ENCODE measurements at regions not wholly inside any gene's neighbourhood (a gene's known extent, or its start where the extent isn't known, plus 50 kb on each side); places are given as distances from the start of the nearest gene placed in this dataset.

DNA sequence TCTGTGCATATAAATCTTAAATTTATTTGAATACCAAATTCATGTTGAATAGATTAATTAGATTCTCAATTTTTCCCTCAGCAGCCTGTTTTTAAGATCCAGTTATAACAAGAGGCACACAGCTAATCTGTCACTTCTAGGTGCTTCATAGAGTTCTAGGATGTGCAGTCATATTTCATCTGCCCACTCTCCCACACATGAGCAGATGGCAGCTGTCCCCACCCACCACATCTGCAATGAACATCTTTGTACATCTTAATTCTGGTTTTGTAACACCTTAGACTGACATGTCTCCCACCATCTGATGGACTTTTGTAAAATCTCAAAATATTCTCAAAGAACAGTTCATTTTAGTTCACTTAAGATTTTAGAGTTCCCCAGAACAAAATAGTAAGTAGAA, 250.8 kb upstream of the ST6GAL2 start:
- TF ChIP-seq GATA2 (IDR thresholded peaks at IDR 0.05; ENCODE audit: low read depth, low read length) (no peak), GATA3 (IDR thresholded peaks at IDR 0.05; ENCODE audit: low read depth, low read length) (no peak)

DNA sequence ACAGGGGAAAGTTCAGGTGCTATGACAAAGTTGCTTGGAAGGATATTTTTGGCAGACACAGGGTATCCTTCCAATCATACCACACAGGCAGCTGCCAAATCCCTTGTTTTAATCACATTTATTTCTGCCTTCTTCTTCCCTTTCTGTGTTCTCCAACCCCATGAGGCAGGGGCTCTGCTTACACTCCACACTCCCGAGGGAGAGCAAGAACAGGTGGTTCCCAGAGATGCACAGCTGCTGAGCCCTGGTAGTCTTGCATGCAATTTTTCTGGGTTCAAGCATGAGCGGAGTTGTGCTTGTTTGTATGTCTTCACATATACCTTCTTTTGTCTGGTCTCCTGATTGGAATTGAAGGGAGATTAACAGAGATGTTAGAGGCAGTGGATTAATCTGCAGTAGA, 251.7 kb upstream of the ST6GAL2 start:
- TF ChIP-seq GATA3 (IDR thresholded peaks at IDR 0.05; ENCODE audit: low read depth, low read length) (no peak), GATA2 (IDR thresholded peaks at IDR 0.05; ENCODE audit: low read depth, low read length) (no peak)

DNA sequence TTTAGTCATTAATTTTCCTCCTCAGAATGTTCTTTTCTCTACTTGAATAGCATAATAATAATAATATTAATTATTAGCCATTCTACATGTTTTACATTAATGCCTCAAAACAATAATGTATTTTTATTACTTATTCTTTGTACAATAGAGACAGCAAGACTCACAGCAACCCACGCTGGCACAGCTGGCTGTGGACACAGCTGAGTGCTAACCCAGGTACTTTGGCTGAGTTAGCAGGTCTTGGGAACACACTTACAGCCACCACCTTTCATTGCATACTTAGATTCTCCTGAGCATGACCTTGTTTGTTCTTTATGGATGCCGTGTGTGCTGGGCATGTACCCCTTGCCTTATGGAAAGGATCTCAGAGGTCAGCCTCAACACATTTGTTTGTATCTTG, 260.2 kb upstream of the ST6GAL2 start:
- no peak for TF ChIP-seq GATA2 (IDR thresholded peaks at IDR 0.05; ENCODE audit: low read depth, low read length)
- TF ChIP-seq GATA3 (IDR thresholded peaks at IDR 0.05; ENCODE audit: low read depth, low read length), result no peak

DNA sequence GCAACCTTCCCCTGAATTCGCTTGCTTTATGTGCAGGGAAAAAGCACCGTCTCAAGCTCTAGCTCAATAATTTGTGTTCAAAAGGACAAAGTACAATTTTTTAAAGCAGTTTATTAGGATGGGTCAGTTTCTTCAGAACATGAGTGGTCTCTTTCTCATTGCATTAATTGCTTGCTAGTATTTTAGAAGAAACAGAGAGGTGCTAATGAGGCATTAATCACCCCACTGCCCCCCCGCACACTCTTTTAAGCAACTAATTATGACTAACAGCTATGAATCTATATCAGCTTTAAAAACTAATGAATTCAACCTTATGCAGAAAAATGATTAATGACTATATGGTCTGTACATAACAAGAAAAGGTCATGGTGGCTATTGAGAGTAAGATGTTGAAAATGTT, 262.1 kb upstream of the ST6GAL2 start:
- TF ChIP-seq GATA2 (IDR thresholded peaks at IDR 0.05; ENCODE audit: low read depth, low read length), result no peak
- no peak for TF ChIP-seq GATA3 (IDR thresholded peaks at IDR 0.05; ENCODE audit: low read depth, low read length)

DNA sequence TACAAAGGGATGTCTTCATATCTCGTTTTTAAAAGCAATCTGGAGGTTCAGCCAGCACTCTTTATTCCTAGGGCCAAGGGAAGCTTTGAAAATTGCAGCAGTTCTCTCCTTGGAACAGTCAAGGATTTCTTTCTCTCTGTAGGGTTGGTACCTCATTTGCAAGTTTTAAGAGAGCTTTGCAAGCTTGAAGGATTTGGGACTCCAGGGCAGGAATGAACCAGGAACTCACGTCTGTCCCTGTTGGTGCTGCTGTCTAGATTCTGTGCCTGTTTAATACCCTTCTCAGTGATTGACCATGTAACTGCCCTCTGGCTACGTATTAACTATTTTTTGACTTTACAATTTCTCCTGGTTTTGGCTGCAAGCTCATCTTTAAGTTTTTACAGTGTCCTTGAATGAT, 262.5 kb upstream of the ST6GAL2 start:
- no peak for TF ChIP-seq GATA3 (IDR thresholded peaks at IDR 0.05; ENCODE audit: low read depth, low read length)
- no peak for TF ChIP-seq GATA2 (IDR thresholded peaks at IDR 0.05; ENCODE audit: low read depth, low read length)

DNA sequence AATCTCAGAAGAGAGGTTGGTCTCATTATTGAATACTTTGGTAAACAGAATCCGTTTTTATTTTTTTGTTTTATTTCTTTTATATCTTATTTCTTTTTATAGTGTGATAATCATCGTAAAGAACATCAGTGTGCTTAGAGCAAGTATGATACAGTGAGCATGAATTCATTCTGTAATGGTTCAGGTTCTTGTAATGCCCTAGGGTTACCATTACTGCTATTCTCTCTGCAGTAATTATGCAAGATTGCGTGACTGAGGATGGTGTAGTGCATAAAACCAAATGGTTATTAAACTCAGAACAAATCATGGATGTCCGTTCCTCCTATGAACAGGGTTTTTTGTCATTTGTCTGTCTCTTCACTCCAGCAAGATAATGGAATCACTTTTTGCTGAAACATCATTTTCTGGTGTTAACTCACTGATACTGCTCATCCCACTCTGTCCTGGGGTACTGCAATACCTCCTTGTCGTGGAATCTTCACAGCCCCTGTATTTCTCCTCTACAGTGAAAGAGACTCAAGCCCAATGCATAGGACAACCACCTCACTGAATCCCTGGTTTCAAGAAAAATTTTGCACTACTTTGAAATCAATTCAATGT, 274.8 kb upstream of the ST6GAL2 start:
- TF ChIP-seq GATA3 (IDR thresholded peaks at IDR 0.05; ENCODE audit: low read depth, low read length), result no peak
- TF ChIP-seq GATA2 (IDR thresholded peaks at IDR 0.05; ENCODE audit: low read depth, low read length), result no peak

DNA sequence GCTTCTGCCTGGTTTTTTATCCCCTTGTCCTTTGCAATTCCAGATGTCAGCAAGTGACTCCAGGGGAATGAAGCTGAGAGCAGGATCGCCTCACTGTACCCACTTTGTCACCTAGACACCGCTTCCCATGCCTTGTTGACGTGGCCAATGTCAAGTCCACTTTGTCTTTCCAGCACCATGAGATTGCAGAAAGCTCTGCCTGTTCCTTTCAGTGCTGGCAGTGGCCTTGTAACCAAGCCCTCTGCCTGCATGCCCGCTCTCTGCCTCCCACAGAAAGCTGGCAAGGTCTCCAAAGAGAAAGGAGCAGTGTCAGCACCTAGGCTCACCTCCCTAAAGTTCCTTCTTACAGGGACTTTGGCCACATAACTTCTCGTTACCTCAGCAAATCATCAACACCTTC, 282.2 kb upstream of the ST6GAL2 start:
- TF ChIP-seq GATA3 (IDR thresholded peaks at IDR 0.05; ENCODE audit: low read depth, low read length) (no peak), GATA2 (IDR thresholded peaks at IDR 0.05; ENCODE audit: low read depth, low read length) (no peak)

DNA sequence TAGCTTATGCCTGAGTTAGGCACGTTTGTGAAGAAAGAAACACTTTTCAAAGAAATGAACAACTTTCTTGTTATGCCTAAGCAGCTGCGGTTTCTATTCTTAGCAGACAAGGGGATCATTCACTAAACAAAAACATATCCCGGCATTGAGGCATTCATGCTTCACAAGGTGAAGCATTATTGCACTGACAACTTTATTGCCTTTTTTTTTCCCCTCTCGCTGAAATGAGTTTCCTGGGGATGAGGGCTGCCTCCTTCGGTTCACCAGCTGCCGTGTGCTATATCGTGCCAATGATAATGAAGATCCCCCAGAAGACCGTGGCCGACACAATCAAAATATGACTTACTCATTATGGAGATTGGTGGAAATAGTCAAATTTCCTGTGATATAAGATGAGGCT, 288.2 kb upstream of the ST6GAL2 start:
- TF ChIP-seq GATA2 (IDR thresholded peaks at IDR 0.05; ENCODE audit: low read depth, low read length) (no peak), GATA3 (IDR thresholded peaks at IDR 0.05; ENCODE audit: low read depth, low read length) (no peak)

DNA sequence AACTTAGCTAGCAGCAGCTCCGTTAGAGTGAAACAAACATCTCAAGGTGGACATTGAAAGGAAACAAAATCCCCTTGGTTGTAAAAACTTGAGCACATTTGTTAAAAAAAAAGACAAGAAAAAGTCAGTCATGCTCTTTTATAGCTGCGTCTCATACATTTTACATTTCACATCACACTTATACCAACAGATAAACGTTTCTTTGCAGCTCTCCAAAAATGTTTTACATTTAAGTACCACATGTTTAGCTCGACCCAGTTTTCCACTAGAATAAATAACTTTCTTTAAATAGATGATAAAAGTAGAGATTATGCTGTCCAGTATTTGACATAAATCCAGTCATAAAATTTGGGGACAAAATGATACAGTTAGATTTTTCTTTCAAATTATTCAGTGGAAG, 297.0 kb upstream of the ST6GAL2 start:
- TF ChIP-seq GATA2 (IDR thresholded peaks at IDR 0.05; ENCODE audit: low read depth, low read length) (no peak), GATA3 (IDR thresholded peaks at IDR 0.05; ENCODE audit: low read depth, low read length) (no peak)

DNA sequence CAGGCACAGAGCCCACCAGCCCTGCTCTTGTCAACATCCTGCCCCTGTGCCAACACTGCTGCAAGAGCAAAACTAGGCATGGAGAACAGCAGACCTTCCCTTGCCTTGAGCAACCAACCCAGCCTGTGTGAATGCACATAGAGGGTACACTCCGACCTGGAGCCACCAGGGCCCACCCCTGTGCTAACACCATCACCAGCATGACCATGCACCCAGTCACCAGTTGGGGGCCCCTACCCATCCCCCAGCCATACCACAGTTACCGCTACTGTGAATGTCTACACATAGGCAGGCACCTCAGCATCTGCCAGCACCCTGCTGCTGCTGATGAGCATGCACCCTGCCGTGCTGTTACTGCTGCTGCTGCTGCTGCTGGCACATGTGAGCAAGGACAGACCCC, 301.9 kb upstream of the ST6GAL2 start:
- TF ChIP-seq GATA3 (IDR thresholded peaks at IDR 0.05; ENCODE audit: low read depth, low read length), result no peak
- no peak for TF ChIP-seq GATA2 (IDR thresholded peaks at IDR 0.05; ENCODE audit: low read depth, low read length)

DNA sequence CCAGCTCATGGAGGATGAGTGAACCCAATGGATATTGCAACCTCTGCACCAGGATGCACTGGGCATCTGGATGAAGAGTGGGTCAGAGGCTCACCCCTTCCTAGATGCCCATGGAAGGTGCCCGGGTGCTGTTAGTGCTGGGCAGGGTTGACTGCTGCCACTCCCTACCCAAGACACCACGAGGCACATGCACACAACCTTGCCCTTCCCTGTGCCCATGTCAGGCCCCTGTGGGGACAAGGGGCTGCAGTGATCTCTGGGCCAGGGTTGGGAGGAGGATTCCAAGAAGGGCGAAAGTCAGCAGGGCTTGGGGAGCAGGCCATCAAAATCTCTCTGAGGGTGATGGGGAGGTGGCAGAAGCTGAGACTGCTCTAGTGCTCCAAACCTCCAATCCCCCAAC, 309.7 kb upstream of the ST6GAL2 start:
- TF ChIP-seq GATA2 (IDR thresholded peaks at IDR 0.05; ENCODE audit: low read depth, low read length) (no peak), GATA3 (IDR thresholded peaks at IDR 0.05; ENCODE audit: low read depth, low read length) (no peak)

DNA sequence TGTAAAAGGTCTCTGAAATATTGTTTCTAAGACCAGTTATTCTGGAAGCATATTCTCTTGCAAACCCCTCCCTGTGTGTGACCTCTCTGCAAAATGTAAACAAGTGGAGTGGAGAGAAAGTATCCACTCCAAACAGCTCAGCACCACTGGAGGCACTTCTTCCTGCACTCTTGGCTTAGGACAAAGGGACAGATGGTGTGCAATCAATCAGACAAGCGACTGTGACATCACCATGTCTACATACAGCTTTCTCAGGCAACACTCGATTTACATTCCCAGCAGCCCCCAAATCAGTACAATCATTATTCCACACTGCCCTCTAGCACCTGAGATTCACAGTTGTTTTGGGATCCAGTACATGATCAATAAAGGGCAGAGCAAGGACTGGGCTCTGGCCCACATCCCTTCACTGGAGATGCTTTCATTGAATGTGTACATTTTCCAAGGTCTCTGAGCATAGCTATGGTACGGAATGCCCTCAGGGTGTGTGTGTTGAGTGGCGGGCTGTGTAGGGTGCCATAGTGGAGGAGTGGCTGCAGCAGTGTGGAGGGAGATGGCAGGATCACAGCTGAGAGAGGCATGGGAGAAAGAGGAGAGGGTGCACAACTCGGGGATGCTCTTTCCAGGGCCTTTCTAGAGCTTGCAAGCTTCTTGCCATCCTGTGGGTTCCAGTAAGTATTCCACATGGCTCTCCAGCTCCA, 311.8 kb upstream of the ST6GAL2 start:
- TF ChIP-seq GATA3 (IDR thresholded peaks at IDR 0.05; ENCODE audit: low read depth, low read length) (no peak), GATA2 (IDR thresholded peaks at IDR 0.05; ENCODE audit: low read depth, low read length) (no peak)

DNA sequence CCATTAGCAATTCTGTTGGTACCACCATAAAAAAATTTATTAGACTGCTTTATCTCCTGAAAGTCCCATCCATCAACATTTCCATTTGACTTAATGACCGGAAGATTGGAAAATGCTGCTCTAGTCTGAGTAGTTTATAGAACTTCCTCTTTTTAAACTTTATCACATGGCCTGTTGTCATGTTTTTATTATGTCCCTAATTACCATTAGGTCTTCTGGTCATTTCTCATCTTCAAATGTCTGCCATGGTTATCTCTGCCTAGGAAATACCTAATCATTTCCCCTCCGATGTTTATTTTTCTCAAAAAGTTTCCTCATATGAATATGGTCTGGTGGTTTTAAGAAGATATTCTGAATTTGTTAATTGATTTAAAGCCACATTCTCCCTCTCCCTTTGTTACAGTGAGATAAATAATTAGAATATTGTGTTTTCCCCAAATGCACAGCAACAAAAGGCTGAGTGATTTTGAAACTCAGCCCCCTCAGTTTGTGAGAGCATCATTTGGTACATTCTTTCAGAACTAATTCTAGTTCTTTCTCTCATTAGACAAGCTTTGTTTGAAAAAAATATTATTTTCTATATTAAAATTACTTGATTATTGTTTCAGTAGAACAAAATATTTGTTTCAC, 317.1 kb upstream of the ST6GAL2 start:
- no peak for TF ChIP-seq GATA2 (IDR thresholded peaks at IDR 0.05; ENCODE audit: low read depth, low read length)
- no peak for TF ChIP-seq GATA3 (IDR thresholded peaks at IDR 0.05; ENCODE audit: low read depth, low read length)

DNA sequence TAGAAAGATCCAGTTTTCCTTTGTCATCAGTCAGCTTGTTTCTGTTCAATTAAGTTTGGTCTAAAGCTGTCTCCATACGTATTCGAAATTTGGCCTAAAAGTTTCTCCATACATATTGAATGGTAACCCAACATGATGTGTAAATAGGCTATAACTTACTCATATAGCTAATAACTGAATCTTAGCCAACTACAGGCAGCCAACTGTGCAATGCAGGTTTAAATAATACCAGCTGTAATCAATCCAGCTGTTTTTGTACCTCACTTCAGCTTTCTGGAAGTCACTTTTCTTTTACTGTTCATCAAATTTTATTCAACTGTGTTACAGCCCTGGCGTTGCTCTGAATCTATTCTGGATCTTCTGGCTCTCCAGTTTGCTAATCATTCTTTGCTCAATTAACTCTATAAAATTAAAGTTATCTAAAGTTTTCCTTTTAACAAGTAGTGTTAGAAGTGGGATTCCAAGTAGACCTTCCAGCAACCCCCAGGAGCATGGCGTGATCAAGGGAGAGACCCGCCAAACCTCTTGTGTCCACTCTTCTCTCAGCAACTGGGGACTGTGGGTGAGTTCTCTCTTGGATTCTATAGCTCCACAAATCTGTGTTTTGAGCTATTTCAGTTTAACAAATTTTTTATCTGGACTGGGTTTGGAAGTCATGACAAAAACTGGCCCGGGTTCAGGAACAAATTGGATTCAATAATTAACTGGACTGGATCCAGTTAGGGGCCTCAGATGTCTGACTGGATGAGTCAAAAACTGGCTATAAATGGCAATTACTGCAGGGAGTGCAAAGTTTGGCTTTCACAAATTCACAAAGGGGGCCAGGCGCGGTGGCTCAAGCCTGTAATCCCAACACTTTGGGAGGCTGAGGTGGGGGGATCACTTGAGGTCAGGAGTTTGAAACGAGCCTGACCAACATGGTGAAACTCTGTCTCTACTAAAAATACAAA, 329.7 kb upstream of the ST6GAL2 start:
- TF ChIP-seq GATA2 (IDR thresholded peaks at IDR 0.05; ENCODE audit: low read depth, low read length), result no peak
- TF ChIP-seq GATA3 (IDR thresholded peaks at IDR 0.05; ENCODE audit: low read depth, low read length), result no peak

Measured in SH-SY5Y (cell line).